ENCODE measurements at regions not wholly inside any gene's neighbourhood (a gene's known extent, or its start where the extent isn't known, plus 50 kb on each side); places are given as distances from the start of the nearest gene placed in this dataset.

GRCh38 chr3:137642831-137643230, 121.3 kb upstream of the SOX14 start:
- no peak for DNase-seq (ENCODE audit: low read depth)
- no peak overlapping the region for H3K4me3 ChIP-seq (ENCODE audit: low read depth, low read length)
- TF ChIP-seq MYC (IDR thresholded peaks at IDR 0.05; ENCODE audit: low read depth, low read length) (no peak), MAX (IDR thresholded peaks at IDR 0.05; ENCODE audit: low read depth, low read length) (no peak), POLR2A (IDR thresholded peaks at IDR 0.05; ENCODE audit: extremely low read depth, insufficient read length) (no peak), CTCF (IDR thresholded peaks at IDR 0.05; ENCODE audit: low read depth, low read length) (no peak)

DNA sequence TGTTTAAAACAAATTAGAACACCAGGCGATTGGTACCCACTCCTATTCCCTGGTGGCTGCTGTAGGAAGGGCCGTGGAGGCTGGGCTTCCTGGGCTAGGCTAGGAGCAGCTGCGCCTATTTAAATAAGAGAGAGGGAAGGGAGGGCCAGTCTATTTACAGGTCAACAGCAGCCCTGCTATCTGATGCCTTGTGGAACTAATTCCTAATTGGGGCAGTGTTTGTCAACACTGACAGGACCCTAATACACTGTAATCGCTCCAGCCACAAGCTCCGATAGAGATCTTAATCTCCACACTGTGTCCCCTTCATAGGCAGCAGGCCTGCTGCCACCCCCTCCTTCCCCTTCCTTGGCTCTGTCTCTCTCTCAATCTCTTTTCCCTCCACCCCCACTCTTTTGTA, 116.9 kb upstream of the SOX14 start:
- no peak overlapping the region for H3K4me3 ChIP-seq (ENCODE audit: low read depth, low read length)
- TF ChIP-seq POLR2A (IDR thresholded peaks at IDR 0.05; ENCODE audit: extremely low read depth, insufficient read length) (no peak), MYC (IDR thresholded peaks at IDR 0.05; ENCODE audit: low read depth, low read length) (no peak), CTCF (IDR thresholded peaks at IDR 0.05; ENCODE audit: low read depth, low read length) (no peak), MAX (IDR thresholded peaks at IDR 0.05; ENCODE audit: low read depth, low read length) (no peak)
- DNase-seq (ENCODE audit: low read depth), result no peak

DNA sequence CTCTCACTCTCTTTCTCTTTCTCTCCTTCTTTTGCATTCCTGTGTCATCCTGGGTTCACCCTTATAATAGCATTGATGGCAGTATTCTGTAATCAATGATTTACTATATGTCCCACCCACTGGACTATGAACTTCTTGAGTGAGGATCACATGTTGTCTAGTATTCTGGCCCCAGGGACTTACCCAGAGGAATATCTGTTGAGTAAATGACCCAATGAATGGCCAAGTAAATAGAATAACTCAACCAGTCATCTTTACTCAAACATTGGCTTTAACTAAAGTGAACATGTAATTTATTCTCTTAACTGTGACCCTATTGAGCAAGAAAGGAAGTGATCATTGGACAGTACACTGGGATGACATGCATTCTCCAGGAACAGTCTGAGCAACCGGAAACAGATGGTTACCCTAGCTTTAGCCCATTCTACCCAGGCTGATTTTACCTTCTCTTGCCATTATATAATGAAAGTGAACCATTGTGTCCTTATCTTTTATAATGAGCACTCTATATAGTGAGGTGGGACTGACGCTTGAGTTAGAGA, 94.5 kb upstream of the SOX14 start:
- no peak overlapping the region for H3K4me3 ChIP-seq (ENCODE audit: low read depth, low read length)

GRCh38 chr3:137687181-137687879, 76.8 kb upstream of the SOX14 start:
- DNase-seq (ENCODE audit: low read depth), result no peak
- H3K4me3 ChIP-seq (ENCODE audit: low read depth, low read length), result no peak overlapping the region
- TF ChIP-seq CTCF (IDR thresholded peaks at IDR 0.05; ENCODE audit: low read depth, low read length), result no peak
- no peak for TF ChIP-seq POLR2A (IDR thresholded peaks at IDR 0.05; ENCODE audit: extremely low read depth, insufficient read length)
- TF ChIP-seq MYC (IDR thresholded peaks at IDR 0.05; ENCODE audit: low read depth, low read length), result no peak
- no peak for TF ChIP-seq MAX (IDR thresholded peaks at IDR 0.05; ENCODE audit: low read depth, low read length)

More for the DNA sequence above, 94.5 kb upstream of the SOX14 start:
- TF ChIP-seq CTCF (IDR thresholded peaks at IDR 0.05; ENCODE audit: low read depth, low read length), result no peak
- TF ChIP-seq MYC (IDR thresholded peaks at IDR 0.05; ENCODE audit: low read depth, low read length), result no peak
- peak; percentile 9 for DNase-seq (ENCODE audit: low read depth)

GRCh38 chr3:137692803-137693431, 71.2 kb upstream of the SOX14 start:
- no peak overlapping the region for H3K4me3 ChIP-seq (ENCODE audit: low read depth, low read length)
- TF ChIP-seq MYC (IDR thresholded peaks at IDR 0.05; ENCODE audit: low read depth, low read length) (no peak), CTCF (IDR thresholded peaks at IDR 0.05; ENCODE audit: low read depth, low read length) (peak; percentile 84)
- DNase-seq (ENCODE audit: low read depth), result peak; percentile 58
